ENCODE measurements at regions not wholly inside any gene's neighbourhood (a gene's known extent, or its start where the extent isn't known, plus 50 kb on each side); places are given as distances from the start of the nearest gene placed in this dataset.
"Not testable (repeated sequence)": the region's sequence is repeated elsewhere in the genome, so short reads cannot be mapped to it uniquely, and the experiment has no call there.

GRCh38 chr4:177494791-177495190, 52.6 kb upstream of the AGA start:
- DNase-seq (ENCODE audit: low spot score), result no peak

GRCh38 chr4:177495626-177496025, 53.4 kb upstream of the AGA start:
- not testable (repeated sequence) for DNase-seq (ENCODE audit: low spot score)

DNA sequence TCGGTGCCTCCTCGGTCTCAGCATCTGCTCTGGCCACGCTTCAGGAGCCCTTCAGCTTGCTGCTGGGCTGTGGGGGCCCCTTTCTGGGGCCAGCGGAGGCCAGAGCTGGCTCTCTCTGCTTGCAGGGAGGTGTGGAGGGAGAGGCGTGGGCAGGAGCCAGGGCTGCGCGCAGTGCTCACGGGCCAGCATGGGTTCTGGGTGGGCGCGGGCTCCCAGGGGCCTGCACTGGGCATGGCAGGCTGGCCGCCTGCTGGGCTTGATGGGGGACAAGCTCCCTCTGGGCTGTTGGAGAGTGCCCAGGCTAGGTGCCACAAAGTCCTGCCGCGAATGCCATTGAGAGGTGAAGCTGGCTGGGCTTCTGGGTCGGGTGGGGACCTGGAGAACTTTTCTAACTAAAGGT, 57.3 kb upstream of the AGA start:
- no peak for DNase-seq (ENCODE audit: low spot score)

- no peak for DNase-seq (ENCODE audit: low spot score)
Measured at GRCh38 chr4:177505171-177505615, 63.0 kb upstream of the AGA start.

DNA sequence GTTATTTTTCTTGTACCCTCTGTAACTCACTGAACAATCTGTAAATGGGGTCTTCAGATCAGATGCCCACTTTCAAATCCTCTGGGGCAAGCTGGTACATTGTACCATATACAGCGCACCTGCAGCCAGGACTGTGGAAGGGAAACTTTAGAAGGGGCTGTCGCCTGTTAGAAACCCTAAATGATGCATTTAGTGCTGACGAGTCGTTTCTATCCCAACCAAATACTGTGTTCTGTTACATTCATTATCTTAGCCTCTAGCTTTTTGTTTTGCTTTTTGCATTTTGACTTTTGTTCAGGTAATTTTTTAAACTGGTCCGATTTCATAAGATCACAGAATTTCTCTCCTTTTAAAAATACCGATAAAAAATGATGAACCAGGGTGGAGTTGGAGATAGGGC, 66.4 kb upstream of the AGA start:
- DNase-seq (ENCODE audit: low spot score), result no peak

DNA sequence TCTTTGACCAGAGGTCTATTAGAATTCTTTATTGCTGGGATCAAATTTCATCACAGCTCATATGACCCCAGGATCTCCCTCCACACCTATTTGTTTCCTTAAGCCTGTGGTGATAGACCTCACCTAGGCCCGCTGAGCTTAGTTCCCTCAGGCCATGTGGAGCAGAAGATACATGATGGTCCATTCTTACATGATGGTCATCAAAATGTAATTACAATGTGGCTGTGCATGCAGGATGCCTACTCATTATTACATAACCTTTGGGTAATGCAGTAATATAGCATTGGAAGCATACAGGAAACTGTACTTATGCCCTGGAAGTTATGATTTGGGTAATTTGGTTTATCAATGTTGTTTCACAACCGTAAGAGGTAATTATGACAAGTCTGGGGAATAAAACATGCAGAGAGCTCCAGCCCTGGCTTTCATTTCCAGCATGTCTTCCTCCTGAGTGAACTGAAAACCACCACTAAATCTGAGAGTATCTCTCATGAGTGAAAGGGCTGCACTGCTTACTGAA, 67.0 kb upstream of the AGA start:
- no peak for DNase-seq (ENCODE audit: low spot score)

- DNase-seq (ENCODE audit: low spot score), result no peak
Measured at GRCh38 chr4:177511611-177512010, 69.4 kb upstream of the AGA start.

DNA sequence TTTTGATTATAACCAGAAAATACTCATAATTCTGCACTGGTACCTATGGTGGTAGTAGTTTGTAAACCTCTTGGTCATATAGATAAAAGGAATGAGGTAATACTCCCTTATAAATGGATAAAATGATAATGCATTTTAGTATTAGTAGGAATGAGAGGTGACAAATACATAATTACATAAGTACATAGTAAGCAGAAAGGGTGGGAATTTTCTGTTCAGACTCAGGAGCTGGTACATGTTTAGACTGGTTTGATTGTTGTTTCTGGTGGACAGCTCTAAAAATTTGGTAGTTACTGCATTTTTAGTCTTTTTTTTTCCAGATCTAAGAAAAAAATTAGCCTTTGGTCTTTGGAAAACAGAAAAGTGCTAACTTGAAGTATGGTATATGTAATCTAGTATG, 70.4 kb upstream of the AGA start:
- DNase-seq (ENCODE audit: low spot score), result no peak

GRCh38 chr4:177517862-177518261, 75.6 kb upstream of the AGA start:
- no peak for DNase-seq (ENCODE audit: low spot score)

- DNase-seq (ENCODE audit: low spot score), result no peak
Measured at GRCh38 chr4:177519481-177520260, 77.4 kb upstream of the AGA start.

GRCh38 chr4:177528620-177529019, 86.4 kb upstream of the AGA start:
- DNase-seq (ENCODE audit: low spot score), result no peak

DNA sequence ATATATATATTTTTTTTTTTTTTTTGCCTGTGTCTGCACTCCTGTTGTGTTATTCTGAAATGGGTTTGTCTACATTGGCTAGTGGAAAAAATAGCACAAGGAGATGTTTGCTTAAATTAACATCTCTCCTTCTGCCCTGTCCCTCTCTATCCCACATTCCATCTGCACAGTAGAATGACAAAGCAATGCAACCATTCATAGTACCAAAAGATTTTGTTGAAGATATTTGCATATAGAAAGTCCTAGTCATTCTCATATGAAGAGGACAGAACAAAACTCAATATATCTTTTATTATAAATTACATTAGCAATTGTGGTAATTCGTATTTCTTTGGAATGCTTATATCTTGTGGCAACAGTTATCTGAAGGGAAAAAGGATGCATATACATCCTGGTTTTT, 88.3 kb upstream of the AGA start:
- no peak for DNase-seq (ENCODE audit: low spot score)

GRCh38 chr4:177532358-177532757, 90.1 kb upstream of the AGA start:
- DNase-seq (ENCODE audit: low spot score), result no peak

DNA sequence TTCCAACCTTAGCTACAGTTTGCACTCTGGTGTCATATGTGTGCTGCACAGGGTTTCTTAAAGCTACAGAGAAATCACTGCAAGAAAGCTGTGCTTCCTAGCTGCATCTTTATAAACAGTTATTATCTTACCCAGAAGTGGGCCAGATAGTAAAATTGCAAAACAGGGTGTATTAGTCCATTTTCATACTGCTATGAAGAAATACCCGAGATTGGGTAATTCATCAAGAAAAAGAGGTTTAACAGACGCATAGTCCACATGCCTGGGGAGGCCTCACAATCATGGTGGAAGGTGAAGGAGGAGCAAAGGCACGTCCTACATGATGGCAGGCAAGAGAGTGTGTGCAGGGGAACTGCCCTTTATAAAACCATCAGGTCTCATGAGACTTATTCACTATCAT, 92.6 kb upstream of the AGA start:
- DNase-seq (ENCODE audit: low spot score), result not testable (repeated sequence)

GRCh38 chr4:177546745-177547144, 104.5 kb upstream of the AGA start:
- no peak for DNase-seq (ENCODE audit: low spot score)

- no peak for DNase-seq (ENCODE audit: low spot score)
Measured at GRCh38 chr4:177547985-177548384, 105.7 kb upstream of the AGA start.

GRCh38 chr4:177555007-177555574, 112.9 kb upstream of the AGA start:
- no peak for DNase-seq (ENCODE audit: low spot score)

DNA sequence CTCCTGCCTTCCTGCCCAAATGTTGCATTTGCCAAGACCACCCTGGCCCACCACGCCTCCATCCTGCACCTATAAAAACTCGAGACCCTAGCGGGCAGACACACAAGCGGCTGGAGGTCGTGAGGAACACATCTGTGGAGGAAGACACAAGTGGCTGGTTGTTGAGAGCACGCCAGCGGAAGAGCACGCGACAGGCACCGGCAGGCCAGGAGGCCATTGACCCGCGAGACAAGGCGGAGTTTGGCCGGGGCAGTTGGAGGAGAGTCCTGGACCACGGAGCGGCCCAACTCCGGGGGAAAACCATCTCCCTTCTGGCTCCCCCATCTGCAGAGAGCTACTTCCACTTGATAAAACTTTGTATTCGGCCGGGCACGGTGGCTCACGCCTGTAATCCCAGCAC, 115.2 kb upstream of the AGA start:
- no peak for DNase-seq (ENCODE audit: low spot score)

DNA sequence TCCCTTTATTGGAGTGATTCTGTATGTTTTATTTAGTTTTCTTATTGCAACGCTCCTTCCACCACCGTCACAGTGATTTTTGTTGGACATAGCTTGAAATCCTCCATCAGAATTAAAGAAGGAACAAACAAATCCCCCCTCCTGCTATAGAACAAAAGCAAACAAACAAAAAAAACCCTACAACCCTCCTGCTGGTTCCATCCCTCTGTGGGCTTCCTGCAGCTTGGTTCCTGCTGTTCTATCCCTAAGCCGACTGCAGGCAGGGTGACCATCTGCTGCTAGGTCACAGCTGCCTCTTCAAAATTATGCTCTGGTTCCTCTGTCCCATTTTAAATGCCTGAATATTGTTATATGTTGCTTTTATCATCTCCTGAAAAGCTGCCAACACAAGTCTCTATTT, 116.8 kb upstream of the AGA start:
- DNase-seq (ENCODE audit: low spot score), result no peak

GRCh38 chr4:177562163-177562562, 119.9 kb upstream of the AGA start:
- DNase-seq (ENCODE audit: low spot score), result no peak

DNA sequence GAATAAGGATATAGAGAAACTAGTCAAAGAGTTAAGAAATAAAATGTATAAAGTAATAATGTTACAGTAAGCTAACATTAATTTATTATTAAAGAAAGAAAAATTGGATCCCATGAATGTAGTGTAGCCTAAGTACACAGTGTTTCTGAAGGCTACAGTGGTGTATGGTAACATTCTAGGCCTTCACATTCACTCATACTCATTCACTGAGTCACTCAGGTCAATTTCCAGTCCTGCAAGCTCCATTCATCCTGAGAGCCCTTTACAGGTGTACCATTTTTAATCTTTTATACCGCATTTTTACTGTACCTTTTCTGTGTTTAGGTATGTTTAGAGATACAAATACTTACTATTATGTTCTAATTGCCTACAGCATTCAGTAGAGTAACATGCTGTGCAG, 120.6 kb upstream of the AGA start:
- no peak for DNase-seq (ENCODE audit: low spot score)

GRCh38 chr4:177566691-177567090, 124.5 kb upstream of the AGA start:
- no peak for DNase-seq (ENCODE audit: low spot score)

- no peak for DNase-seq (ENCODE audit: low spot score)
Measured at GRCh38 chr4:177568931-177569330, 126.7 kb upstream of the AGA start.

DNA sequence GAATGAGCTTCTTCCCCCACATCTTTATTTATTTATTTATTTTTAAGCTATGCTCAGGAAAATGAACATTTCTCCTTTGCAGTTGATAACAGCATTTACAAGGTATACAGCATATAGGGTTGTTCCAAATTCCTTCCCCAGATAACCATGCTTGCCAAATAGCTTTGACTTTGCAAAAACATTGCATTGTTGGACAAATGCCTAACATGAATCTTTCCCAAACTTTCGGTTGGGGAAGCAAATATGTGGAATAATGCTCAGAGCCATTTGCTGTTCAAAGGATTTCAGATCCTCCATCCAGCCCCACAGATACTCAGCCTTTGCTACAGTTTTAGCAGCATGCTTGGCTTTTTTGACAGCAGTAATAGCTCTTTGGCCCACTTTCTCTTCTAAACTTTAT, 127.2 kb upstream of the AGA start:
- no peak for DNase-seq (ENCODE audit: low spot score)

Data from RKO (cell line).